Inflammatory macrophage treated with lipopolysaccharide for 1 hour (primary cell): ENCODE measurements at regions not wholly inside any gene's neighbourhood (a gene's known extent, or its start where the extent isn't known, plus 50 kb on each side); places are given as distances from the start of the nearest gene placed in this dataset.

Experiments used
- DNase-seq, 2 donors: peaks; one replicate each; pipeline ENCODE4 v3.0.0-alpha.2; 2020 to 2022

- no peak for DNase-seq
Measured at GRCh38 chr1:58976294-58976693, 192.4 kb upstream of the JUN start.

GRCh38 chr1:58977598-58977997, 193.8 kb upstream of the JUN start:
- DNase-seq = no peak

GRCh38 chr1:58978096-58978495, 194.2 kb upstream of the JUN start:
- DNase-seq = peak; percentile 45 to 47

- peak; percentile 39 to 50 for DNase-seq
Measured at GRCh38 chr1:58979086-58979485, 195.2 kb upstream of the JUN start.

- DNase-seq = no peak
Measured at GRCh38 chr1:58979677-58980076, 195.8 kb upstream of the JUN start.

GRCh38 chr1:58981392-58981791, 197.5 kb upstream of the JUN start:
- no peak for DNase-seq

- DNase-seq = no peak
Measured at GRCh38 chr1:58982259-58982998, 198.6 kb upstream of the JUN start.

- DNase-seq = no peak
Measured at GRCh38 chr1:58983162-58983561, 199.3 kb upstream of the JUN start.

GRCh38 chr1:58983633-58984245, 199.9 kb upstream of the JUN start:
- no peak for DNase-seq

- no peak for DNase-seq
Measured at GRCh38 chr1:58986996-58987767, 203.3 kb upstream of the JUN start.

GRCh38 chr1:58988752-58989151, 204.9 kb upstream of the JUN start:
- DNase-seq = no peak

- DNase-seq = no peak
Measured at GRCh38 chr1:58989845-58990244, 206.0 kb upstream of the JUN start.

- DNase-seq = no peak
Measured at GRCh38 chr1:58991305-58991704, 207.5 kb upstream of the JUN start.

- no peak for DNase-seq
Measured at GRCh38 chr1:58992643-58993042, 208.8 kb upstream of the JUN start.

- no peak for DNase-seq
Measured at GRCh38 chr1:58993403-58993802, 209.6 kb upstream of the JUN start.

- DNase-seq = no peak
Measured at GRCh38 chr1:58994664-58995063, 210.8 kb upstream of the JUN start.

GRCh38 chr1:58996341-58997059, 212.7 kb upstream of the JUN start:
- no peak for DNase-seq

- no peak for DNase-seq
Measured at GRCh38 chr1:58997060-58997411, 213.2 kb upstream of the JUN start.

GRCh38 chr1:58997637-58998036, 213.8 kb upstream of the JUN start:
- DNase-seq = no peak

- no peak for DNase-seq
Measured at GRCh38 chr1:58999676-59000075, 215.8 kb upstream of the JUN start.

GRCh38 chr1:59004755-59005154, 220.9 kb upstream of the JUN start:
- peak; percentile 36 to 39 for DNase-seq

- DNase-seq = peak in 1 of 2 donors; percentile 35
Measured at GRCh38 chr1:59005491-59006288, 221.8 kb upstream of the JUN start.

GRCh38 chr1:59006289-59006658, 222.4 kb upstream of the JUN start:
- DNase-seq = no peak
